Astrocyte of the spinal cord (primary cell): ENCODE measurements at regions not wholly inside any gene's neighbourhood (a gene's known extent, or its start where the extent isn't known, plus 50 kb on each side); places are given as distances from the start of the nearest gene placed in this dataset.
"Not testable (repeated sequence)": the region's sequence is repeated elsewhere in the genome, so short reads cannot be mapped to it uniquely, and the experiment has no call there.

Source experiments
- DNase-seq: peaks from one replicate; pipeline ENCODE4 v3.0.0; 2011; ENCODE audit warnings: low read depth, low spot score
- H3K4me3 ChIP-seq: 2 replicates; pipeline ENCODE4 v1.5.1; 2011; ENCODE audit warnings: low read depth, mild to moderate bottlenecking, low read length, moderate library complexity
- CTCF ChIP-seq: IDR thresholded peaks from 2 replicates; pipeline ENCODE4 v1.5.1; 2012; ENCODE audit warnings: low read depth, mild to moderate bottlenecking, low read length, inconsistent platforms
- in situ Hi-C: cut with HindIII; loops from 2 replicates; pipeline ENCODE4 v1.10.0; 2017; ENCODE audit warnings: low sequenced_read_pairs

GRCh38 chr14:101628975-101629374 lies 67.7 kb downstream of the DIO3 start:
- H3K4me3 ChIP-seq, result no peak overlapping the region
- in situ Hi-C loops, result no loop called here
- no peak for TF ChIP-seq CTCF
- no peak for DNase-seq

DNA sequence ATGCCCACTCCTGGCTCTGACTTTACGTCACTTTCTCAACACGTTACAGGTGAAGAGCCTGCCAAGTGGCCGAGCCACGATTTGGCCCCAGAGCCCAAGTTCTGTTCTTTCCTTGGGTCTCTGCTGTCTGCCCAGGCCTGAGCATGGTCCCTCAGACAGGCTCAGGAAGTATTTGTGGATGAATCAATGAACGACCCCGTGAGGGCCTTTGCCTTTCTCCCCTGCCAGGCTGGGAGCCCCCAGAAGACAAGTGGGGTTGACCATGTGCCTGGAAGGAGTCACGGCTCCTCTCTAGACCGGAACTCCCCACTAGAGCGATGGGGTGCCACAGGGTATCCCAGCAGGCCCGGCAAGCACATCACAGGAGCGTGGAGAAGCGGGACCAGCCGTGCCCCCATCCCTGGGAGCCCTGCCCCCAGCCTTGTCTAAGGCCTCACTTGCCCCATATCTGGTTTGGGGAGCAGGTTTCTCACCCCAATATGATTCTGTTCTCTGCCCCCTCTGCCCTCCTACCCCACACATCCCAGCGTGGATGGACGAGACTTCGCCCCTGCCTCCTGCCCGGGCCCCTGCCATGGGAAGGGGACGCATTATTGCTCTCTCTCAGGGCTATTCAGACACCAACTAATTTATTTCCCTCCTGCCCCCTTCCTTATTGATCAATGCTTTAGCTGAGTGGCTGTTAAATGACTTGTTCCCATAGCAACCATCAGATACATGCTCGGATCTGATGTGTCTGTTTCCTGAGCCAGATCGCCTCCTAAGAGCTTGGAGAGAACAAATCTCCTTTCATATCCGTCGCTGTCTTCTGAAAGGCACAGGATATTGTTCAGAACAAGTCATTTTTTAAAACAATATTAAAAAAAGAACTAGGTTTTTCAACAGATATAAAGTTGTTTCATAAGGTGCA lies 69.0 kb downstream of the DIO3 start:
- in situ Hi-C loops, result no loop called here
- DNase-seq, result no peak
- no peak overlapping the region for H3K4me3 ChIP-seq
- TF ChIP-seq CTCF, result no peak

- no peak for TF ChIP-seq CTCF
- no peak for DNase-seq
- in situ Hi-C loops, result no loop called here
- no peak overlapping the region for H3K4me3 ChIP-seq
Observed at GRCh38 chr14:101631199-101631598, 69.9 kb downstream of the DIO3 start.

- DNase-seq, H3K4me3 ChIP-seq, in situ Hi-C loops: not testable (repeated sequence)
Observed at GRCh38 chr14:101631970-101632369, 70.7 kb downstream of the DIO3 start.

DNA sequence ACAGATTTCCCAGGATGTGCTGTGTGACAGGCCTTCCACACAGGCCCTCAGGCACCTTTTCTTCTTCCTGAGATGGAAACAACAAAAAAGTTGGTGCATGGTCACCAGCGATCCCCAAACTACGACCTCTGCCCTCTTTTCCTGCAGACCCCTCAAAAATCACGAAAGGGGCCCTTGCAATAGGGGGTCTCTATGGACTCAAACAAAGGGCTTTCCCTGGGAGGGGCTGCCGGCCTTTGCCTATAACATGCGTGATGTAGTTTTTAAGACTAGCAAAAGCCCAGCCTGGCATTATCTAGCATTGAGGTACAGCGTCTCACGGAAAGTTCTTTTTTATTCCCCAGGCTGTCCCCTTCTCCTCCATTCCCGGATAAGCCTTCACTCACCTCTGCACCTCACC lies 71.2 kb downstream of the DIO3 start:
- no peak for TF ChIP-seq CTCF
- in situ Hi-C loops, result no loop called here
- H3K4me3 ChIP-seq, result no peak overlapping the region
- no peak for DNase-seq

DNA sequence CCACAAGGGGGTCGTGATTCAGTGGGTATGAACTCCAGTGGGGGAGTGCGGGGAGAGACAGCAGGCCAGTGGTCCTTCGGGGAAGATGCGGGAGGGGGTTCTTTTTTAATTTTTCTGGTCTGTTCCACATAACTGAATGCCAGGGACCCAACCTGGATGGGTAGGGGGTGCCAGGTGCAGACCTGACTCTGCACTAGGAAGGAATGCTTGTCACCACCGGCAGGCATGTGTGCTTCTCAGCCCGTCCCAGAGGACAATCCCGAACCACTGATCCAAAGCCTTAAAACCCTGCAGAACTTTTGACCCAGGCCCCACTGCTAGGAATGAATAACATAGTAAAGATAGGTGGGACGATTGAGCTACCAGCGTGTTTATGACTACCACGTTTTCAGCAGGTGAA lies 72.0 kb downstream of the DIO3 start:
- in situ Hi-C loops, result no loop called here
- DNase-seq, result no peak
- no peak overlapping the region for H3K4me3 ChIP-seq
- TF ChIP-seq CTCF, result no peak

- H3K4me3 ChIP-seq, result no peak overlapping the region
- DNase-seq, result no peak
- TF ChIP-seq CTCF, result no peak
- in situ Hi-C loops, result no loop called here
Observed at GRCh38 chr14:101634202-101634849, 73.0 kb downstream of the DIO3 start.
